IPS-18c (cell line): ENCODE measurements at regions not wholly inside any gene's neighbourhood (a gene's known extent, or its start where the extent isn't known, plus 50 kb on each side); places are given as distances from the start of the nearest gene placed in this dataset.

ENCODE experiments used
- H3K4me3 ChIP-seq: 2 replicates; pipeline ENCODE4 v1.7.0; 2013; ENCODE audit warnings: low read depth, mild to moderate bottlenecking, low read length, moderate library complexity; ENCODE audit not compliant: insufficient read depth
- H3K9me3 ChIP-seq: one replicate; pipeline ENCODE4 v1.6.1; 2013; ENCODE audit warnings: mild to moderate bottlenecking, low read length, moderate library complexity; ENCODE audit not compliant: control insufficient read depth, insufficient read depth

GRCh38 chr9:90544488-90544887 lies 98.1 kb downstream of the DIRAS2 start:
- H3K9me3 ChIP-seq, result no peaks in the 10 kb centered on the region
- H3K4me3 ChIP-seq, result no peak overlapping the region

GRCh38 chr9:90546200-90546599 lies 96.4 kb downstream of the DIRAS2 start:
- no peak overlapping the region for H3K4me3 ChIP-seq
- no peaks in the 10 kb centered on the region for H3K9me3 ChIP-seq

DNA sequence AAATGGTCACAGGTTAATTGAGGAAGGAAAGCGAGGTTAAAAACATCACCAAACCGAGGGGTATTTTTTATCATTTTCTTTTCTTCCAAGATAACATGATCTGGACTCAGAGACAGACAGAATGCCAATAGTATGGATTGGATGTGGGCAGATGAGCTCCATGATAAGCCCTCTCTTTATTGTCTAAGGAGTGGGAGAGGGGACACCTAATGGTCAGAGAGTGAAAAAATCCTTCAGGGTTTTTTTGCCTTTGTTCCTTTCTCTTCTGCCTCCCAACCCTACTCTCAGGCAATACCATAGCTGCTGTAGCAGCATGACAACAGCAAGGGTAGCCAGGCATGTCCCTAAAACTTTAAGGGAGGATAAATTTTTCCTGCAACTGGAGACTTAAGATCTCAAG lies 94.7 kb downstream of the DIRAS2 start:
- Histone ChIP-seq H3K4me3 (no peak overlapping the region), H3K9me3 (no peaks in the 10 kb centered on the region)

DNA sequence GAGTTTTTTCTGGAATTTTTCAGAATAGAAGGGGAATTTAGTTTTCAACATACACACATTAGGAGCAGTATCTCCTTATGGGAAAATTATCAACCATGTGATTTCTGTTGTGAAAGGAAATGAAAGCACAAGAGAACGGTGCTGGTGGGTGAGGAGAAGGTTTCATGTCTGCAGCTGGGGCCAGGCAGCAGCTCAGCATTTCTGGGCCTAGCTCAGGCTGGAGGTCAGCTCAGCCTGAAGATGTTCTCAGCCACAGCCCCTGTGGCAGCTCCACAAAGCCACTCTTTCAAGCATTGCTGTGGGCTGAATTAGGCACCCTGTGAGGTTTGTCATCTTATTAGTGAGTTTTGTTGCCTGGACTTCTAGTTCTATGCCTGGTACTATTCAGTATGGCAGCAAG lies 90.3 kb downstream of the DIRAS2 start:
- no peak overlapping the region for H3K4me3 ChIP-seq
- H3K9me3 ChIP-seq, result no peaks in the 10 kb centered on the region

- no peaks in the 10 kb centered on the region for H3K9me3 ChIP-seq
- no peak overlapping the region for H3K4me3 ChIP-seq
Measured at GRCh38 chr9:90555351-90556057, 87.1 kb downstream of the DIRAS2 start.

DNA sequence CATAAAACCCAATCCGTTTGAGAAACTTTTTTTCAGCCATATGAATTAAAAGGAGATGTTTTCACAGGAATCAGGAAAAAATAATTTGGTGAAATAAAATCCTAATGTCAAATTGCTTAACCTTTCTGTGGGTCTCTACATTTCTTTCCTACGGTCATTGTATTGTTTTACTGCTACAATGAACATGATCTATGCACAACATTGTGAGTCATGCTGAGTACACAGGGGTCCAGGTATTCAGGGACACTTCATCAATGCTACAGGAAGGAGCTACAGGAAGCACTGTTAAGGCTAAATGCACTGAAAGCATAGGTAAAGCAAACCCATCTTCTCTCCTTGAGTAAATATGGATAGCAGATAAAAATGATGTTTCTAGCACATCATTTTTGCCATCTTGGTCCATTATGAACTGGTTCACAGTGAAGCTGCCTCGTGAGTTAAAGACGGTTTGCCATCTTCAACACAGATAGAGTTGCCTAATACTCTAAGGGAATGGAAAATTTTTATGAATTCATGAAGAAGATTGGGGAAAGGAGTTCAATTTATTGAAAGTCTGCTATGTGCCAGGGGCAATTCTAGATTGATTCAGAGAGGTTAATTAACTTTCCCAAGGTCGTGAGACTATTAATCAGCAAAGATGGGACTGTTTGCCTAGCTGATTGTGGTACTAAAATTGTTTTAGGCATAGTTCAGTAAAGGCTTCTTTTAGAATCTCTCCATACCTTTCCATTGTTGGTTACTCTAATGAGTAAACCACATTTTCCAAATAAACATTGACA lies 85.5 kb downstream of the DIRAS2 start:
- Histone ChIP-seq H3K9me3 (no peaks in the 10 kb centered on the region), H3K4me3 (no peak overlapping the region)

DNA sequence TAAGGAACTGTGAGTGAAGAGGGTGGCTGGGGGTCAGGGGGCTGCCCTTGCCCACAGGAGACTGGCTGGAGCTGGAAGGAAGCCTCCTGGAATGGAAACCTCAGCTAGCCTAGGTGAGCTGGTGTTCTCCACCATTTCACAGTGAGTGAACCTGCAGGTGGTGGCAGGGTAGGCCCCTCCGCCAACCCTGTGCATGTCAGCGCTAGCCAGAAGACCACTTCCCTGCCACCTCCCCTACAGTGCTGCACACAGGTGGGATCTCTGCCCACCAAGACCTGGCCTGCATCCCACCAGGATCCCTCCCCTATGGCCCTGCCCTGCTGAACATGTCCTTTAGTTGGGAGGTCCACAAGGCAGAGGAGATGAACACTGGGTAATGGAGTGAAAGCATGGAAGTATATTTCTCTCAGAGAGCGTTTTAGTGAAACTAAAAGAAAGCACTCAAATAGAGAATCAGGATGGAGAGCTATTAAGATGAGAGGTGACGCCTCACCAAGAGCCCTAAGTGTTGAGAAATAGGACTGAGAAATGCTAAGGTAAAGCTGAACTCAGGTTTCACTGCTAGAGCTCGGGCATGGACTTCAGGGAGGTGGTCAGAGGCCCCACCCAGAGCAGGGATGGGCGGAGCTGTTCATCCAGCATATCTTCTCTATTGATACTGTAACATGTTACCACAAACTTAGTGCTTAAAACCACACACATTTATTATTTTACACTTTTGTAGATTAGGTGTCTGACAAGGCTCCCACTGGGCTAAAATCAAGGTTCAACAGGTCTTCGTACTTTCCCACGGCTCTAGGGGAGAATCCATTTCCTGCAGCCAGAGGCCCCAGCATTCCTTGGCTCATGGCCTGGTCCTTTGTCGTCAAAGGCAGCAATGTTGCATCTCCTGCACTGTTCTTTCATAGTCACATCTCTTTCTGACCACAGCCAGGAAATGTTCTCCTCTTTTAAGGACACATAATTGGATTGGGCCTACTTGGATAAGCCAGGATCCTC lies 83.2 kb downstream of the DIRAS2 start:
- no peaks in the 10 kb centered on the region for H3K9me3 ChIP-seq
- no peak overlapping the region for H3K4me3 ChIP-seq
